GM12801 (cell line): ENCODE measurements at regions not wholly inside any gene's neighbourhood (a gene's known extent, or its start where the extent isn't known, plus 50 kb on each side); places are given as distances from the start of the nearest gene placed in this dataset.

ENCODE experiments used
- CTCF ChIP-seq: IDR thresholded peaks from one replicate; pipeline ENCODE4 v1.5.1; 2011; ENCODE audit warnings: control low read depth; ENCODE audit not compliant: insufficient read length; ENCODE audit errors: extremely low read depth

- no peak for TF ChIP-seq CTCF
Measured at GRCh38 chr9:33677961-33678360, 117.4 kb upstream of the PRSS3 start.

GRCh38 chr9:33682551-33682950, 112.8 kb upstream of the PRSS3 start:
- TF ChIP-seq CTCF, result no peak

DNA sequence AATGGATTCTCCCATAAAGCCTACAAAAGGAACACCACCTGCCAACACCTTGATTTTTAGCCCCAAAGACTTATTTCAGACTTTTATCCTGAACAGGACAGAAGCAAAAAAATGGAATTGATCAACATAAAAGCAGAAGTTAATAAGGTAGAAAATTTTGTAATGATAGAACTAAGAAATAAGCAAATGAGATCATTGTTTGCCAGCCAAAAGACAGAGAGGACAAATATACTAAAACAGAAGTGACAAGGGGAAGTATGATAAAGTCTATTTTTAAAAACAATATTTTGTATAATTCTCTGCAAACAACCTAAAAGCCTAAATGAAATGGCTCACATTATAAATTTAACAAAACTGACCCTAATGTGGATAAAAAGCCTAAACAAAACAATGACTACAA, 110.5 kb upstream of the PRSS3 start:
- TF ChIP-seq CTCF, result no peak

GRCh38 chr9:33686942-33687341, 108.4 kb upstream of the PRSS3 start:
- TF ChIP-seq CTCF, result no peak

DNA sequence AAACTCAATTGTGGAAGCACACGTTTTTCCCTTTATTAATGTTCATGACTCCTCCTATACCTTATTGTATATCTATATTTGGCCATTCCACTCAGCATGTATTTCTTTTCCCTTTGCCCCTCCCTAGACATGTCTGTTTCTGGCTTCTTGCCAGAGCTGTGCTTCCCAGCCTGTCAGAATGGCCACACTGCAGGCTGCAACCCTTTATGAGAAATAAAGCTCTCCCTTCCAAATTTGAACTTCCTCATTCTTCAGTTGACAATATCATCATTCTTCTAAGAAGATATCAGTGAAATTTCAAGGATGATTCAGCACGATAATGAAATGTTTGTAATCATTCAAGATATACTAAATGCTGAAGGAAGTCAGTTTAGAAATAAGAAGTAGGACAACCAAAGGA, 107.6 kb upstream of the PRSS3 start:
- TF ChIP-seq CTCF, result no peak

DNA sequence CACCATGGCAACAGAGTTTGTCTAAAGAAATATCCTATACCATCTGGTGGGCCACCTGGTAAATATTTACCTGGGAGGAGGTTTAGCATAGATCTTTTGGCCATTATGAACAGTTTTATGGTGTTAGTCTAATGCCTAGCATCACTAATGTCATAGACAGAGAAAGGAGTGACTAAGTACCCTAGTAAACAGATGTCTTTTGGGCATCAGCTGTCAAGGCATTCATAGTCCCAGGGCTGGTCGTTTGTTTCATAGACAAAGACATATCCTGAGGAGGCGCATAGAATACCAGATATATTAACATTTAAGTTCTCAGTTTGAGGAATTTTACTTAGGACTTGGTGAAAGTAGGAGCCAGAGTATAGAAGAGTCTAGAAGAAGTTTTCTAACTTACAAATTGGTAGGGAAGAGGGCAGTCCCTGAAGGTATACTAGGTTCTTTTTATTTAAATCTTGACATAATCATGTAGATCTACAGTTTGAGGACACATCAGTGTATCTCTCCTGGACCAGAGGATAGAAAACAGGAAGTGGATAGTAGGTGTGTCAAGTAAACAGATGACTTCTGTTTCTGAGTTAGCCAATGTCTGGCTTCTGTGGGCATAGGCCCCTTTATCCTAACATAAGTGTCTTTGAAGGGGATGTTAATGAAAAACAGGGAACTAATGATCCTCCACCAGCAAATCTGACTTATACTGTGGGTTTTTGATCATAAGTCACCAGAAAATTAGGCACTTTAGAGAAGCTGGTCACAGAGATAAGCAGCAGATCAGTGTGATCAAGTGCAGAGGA, 105.0 kb upstream of the PRSS3 start:
- no peak for TF ChIP-seq CTCF

DNA sequence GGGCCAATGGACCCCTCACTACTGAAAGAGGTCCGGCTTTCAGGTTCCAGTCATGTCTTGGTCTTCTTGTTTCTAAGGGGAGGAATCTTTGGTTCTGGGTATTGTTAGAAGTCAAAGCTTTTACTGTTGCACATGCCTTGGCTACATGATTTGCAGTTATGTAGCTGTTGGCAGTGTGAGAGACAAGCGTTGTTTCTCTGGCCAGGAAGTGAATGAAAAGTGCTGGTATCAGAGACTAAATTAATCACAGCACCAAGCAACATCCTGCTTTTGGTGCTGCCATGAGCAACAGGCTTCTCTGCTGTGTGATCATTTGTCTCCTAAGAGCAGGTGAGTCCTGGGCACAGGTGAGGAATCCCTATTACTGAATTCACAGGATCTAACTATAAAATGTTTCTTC, 100.1 kb upstream of the PRSS3 start:
- no peak for TF ChIP-seq CTCF

GRCh38 chr9:33695856-33696255, 99.5 kb upstream of the PRSS3 start:
- TF ChIP-seq CTCF, result no peak
